ENCODE measurements at regions not wholly inside any gene's neighbourhood (a gene's known extent, or its start where the extent isn't known, plus 50 kb on each side); places are given as distances from the start of the nearest gene placed in this dataset.

DNA sequence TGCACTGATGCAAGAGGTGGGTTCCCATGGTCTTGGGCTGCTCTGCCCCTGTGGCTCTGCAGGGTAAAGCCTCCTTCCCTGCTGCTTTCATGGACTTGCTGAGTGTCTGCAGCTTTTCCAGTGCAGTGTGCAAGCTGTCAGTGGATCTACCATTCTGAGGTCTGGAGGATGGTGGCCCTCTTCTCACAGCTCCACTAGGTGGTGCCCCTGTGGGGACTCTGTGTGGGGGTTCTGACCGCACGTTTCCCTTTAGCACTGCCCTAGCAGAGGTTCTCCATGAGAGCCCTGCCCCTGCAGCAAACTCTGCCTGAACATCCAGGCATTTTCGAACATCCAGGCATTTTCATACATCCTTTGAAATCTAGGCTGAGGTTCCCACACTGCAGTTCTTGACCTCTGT lies 329.8 kb upstream of the NAALADL2 start:
- ChIA-PET POLR2A (no interaction called here), CTCF (no interaction called here)
- TF ChIP-seq ZIC2 (tag by site-specific recombination; IDR thresholded peaks at IDR 0.05) (peak; percentile 14; the same call in 1 of the 2 replicates), ZNF350 (tag by site-specific recombination; IDR thresholded peaks at IDR 0.05) (no peak)
- H3K27ac ChIP-seq (ENCODE audit: extremely low read depth, low read depth, low read length): no peak overlapping the region
- H3K4me1 ChIP-seq (ENCODE audit: control insufficient read depth, insufficient read depth, low read length): no peaks in the 10 kb centered on the region
- H3K36me3 ChIP-seq (ENCODE audit: control insufficient read depth in 2 of 2, insufficient read depth in 1 of 2, low read length in 2 of 2): no peaks in the 10 kb centered on the region
- H3K4me3 ChIP-seq (ENCODE audit: low read depth, low read length): no peak overlapping the region
- no peaks in the 10 kb centered on the region for H3K9me3 ChIP-seq (ENCODE audit: control insufficient read depth, insufficient read depth, low read depth, low read length)

DNA sequence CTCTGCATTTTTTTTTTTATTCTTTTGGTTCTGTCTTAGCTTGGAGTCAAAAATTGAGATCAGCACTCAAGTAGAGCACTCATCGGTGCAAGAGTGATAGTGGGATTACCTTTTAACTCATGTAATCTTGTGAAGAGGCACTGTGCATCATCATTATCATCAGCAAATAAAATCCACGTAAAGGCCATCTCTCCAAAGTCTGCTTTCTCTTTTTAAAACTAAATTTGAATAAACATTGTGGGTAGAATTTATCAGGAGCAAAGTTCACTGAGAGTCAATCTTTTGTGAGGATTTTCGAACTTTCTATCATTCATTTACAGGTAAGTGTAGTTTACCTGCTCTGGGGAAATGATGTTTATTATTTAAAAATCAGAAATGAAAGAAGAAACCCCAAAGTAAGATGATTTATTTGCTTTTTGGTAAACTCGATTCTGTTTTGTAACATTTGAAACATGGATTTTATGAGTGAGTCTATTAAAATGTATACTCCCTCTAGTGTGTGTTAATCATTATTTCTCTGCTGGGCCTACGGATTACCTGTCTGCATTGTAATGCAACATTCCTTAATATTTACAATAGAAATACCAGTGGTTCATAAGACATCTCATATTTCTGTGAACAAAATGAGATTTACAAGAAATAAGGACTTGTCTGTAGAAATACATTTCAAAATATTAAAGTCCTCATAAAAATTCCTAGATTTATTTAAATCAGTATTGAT lies 327.7 kb upstream of the NAALADL2 start:
- POLR2A ChIA-PET: no interaction called here

DNA sequence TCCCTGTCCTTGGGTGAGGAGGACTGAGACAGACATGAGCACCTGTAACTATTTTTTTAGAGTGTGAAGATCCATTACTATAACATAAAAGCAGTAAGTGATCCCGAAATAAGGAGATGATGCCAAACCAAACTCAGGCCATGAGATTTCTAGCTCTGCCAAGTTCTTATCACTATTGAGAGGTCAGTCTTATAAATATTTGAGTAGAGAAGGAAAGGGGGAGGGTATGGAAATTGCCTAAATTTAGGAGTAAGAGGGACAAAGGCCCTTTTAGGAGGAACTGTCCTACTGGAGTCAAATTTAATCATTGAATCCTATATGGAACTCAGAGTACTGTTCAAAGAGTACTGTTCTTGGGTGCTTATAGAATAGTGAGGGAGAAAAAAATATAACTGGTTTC lies 326.9 kb upstream of the NAALADL2 start:
- no peaks in the 10 kb centered on the region for H3K36me3 ChIP-seq (ENCODE audit: control insufficient read depth in 2 of 2, insufficient read depth in 1 of 2, low read length in 2 of 2)
- TF ChIP-seq HOXA7 (CRISPR knock-in tag; IDR thresholded peaks at IDR 0.05; ENCODE audit: borderline replicate concordance): no peak
- TF ChIP-seq ZNF112 (tag by site-specific recombination; IDR thresholded peaks at IDR 0.05): no peak
- TF ChIP-seq ZNF223 (tag by site-specific recombination; IDR thresholded peaks at IDR 0.05): no peak
- no peak for TF ChIP-seq ZNF16 (tag by site-specific recombination; IDR thresholded peaks at IDR 0.05; ENCODE audit: low read depth)
- TF ChIP-seq ZFP69B (tag by site-specific recombination; IDR thresholded peaks at IDR 0.05): no peak
- no peak for TF ChIP-seq ZBTB17 (tag by site-specific recombination; IDR thresholded peaks at IDR 0.05)
- H3K4me1 ChIP-seq (ENCODE audit: control insufficient read depth, insufficient read depth, low read length): no peaks in the 10 kb centered on the region
- no peak overlapping the region for H3K27ac ChIP-seq (ENCODE audit: extremely low read depth, low read depth, low read length)
- no peaks in the 10 kb centered on the region for H3K9me3 ChIP-seq (ENCODE audit: control insufficient read depth, insufficient read depth, low read depth, low read length)
- ChIA-PET CTCF (interaction anchor here (0.6 kb wide), 1 partner anchor 25 kb away, joined by 3 read pairs; no protein-coding TSS in a partner anchor), POLR2A (no interaction called here)
- H3K4me3 ChIP-seq (ENCODE audit: low read depth, low read length): no peak overlapping the region

More for the DNA sequence above, 327.7 kb upstream of the NAALADL2 start:
- no peak for TF ChIP-seq ZNF530 (tag by site-specific recombination; IDR thresholded peaks at IDR 0.05; ENCODE audit: low read depth)
- no peak for TF ChIP-seq ZNF366 (tag by site-specific recombination; conservative IDR thresholded peaks at IDR 0.05)
- TF ChIP-seq, protein P1, sequence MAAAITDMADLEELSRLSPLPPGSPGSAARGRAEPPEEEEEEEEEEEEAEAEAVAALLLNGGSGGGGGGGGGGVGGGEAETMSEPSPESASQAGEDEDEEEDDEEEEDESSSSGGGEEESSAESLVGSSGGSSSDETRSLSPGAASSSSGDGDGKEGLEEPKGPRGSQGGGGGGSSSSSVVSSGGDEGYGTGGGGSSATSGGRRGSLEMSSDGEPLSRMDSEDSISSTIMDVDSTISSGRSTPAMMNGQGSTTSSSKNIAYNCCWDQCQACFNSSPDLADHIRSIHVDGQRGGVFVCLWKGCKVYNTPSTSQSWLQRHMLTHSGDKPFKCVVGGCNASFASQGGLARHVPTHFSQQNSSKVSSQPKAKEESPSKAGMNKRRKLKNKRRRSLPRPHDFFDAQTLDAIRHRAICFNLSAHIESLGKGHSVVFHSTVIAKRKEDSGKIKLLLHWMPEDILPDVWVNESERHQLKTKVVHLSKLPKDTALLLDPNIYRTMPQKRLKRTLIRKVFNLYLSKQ (tag by site-specific recombination; IDR thresholded peaks at IDR 0.05; ENCODE audit: borderline replicate concordance): no peak
- no peak for TF ChIP-seq FEZF1 (tag by site-specific recombination; IDR thresholded peaks at IDR 0.05)
- TF ChIP-seq SETDB1 (IDR thresholded peaks at IDR 0.05; ENCODE audit: insufficient read length, low read length): no peak
- TF ChIP-seq ZNF776 (tag by site-specific recombination; IDR thresholded peaks at IDR 0.05; ENCODE audit: borderline replicate concordance): no peak
- no peak for TF ChIP-seq KLF7 (tag by site-specific recombination; IDR thresholded peaks at IDR 0.05; ENCODE audit: borderline replicate concordance)
- TF ChIP-seq, protein P2, sequence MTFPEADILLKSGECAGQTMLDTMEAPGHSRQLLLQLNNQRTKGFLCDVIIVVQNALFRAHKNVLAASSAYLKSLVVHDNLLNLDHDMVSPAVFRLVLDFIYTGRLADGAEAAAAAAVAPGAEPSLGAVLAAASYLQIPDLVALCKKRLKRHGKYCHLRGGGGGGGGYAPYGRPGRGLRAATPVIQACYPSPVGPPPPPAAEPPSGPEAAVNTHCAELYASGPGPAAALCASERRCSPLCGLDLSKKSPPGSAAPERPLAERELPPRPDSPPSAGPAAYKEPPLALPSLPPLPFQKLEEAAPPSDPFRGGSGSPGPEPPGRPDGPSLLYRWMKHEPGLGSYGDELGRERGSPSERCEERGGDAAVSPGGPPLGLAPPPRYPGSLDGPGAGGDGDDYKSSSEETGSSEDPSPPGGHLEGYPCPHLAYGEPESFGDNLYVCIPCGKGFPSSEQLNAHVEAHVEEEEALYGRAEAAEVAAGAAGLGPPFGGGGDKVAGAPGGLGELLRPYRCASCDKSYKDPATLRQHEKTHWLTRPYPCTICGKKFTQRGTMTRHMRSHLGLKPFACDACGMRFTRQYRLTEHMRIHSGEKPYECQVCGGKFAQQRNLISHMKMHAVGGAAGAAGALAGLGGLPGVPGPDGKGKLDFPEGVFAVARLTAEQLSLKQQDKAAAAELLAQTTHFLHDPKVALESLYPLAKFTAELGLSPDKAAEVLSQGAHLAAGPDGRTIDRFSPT (tag by site-specific recombination; IDR thresholded peaks at IDR 0.05): no peak
- TF ChIP-seq ZNF2 (tag by site-specific recombination; IDR thresholded peaks at IDR 0.05): no peak
- no peak for TF ChIP-seq ZNF623 (tag by site-specific recombination; IDR thresholded peaks at IDR 0.05)
- no peak for TF ChIP-seq KLF1 (tag by site-specific recombination; IDR thresholded peaks at IDR 0.05)
- TF ChIP-seq ZNF138 (tag by site-specific recombination; IDR thresholded peaks at IDR 0.05; ENCODE audit: borderline replicate concordance): no peak
- no peak for TF ChIP-seq ZNF140 (tag by site-specific recombination; IDR thresholded peaks at IDR 0.05)
- TF ChIP-seq YY1 (tag by site-specific recombination; IDR thresholded peaks at IDR 0.05): no peak
- TF ChIP-seq ZNF416 (tag by site-specific recombination; IDR thresholded peaks at IDR 0.05): no peak
- TF ChIP-seq, protein P3, sequence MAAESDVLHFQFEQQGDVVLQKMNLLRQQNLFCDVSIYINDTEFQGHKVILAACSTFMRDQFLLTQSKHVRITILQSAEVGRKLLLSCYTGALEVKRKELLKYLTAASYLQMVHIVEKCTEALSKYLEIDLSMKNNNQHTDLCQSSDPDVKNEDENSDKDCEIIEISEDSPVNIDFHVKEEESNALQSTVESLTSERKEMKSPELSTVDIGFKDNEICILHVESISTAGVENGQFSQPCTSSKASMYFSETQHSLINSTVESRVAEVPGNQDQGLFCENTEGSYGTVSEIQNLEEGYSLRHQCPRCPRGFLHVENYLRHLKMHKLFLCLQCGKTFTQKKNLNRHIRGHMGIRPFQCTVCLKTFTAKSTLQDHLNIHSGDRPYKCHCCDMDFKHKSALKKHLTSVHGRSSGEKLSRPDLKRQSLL (tag by site-specific recombination; IDR thresholded peaks at IDR 0.05): no peak
- no peak for TF ChIP-seq ZNF114 (tag by site-specific recombination; IDR thresholded peaks at IDR 0.05)
- Histone ChIP-seq H3K36me3 (ENCODE audit: control insufficient read depth in 2 of 2, insufficient read depth in 1 of 2, low read length in 2 of 2) (no peaks in the 10 kb centered on the region), H3K4me3 (ENCODE audit: low read depth, low read length) (no peak overlapping the region), H3K9me3 (ENCODE audit: control insufficient read depth, insufficient read depth, low read depth, low read length) (no peaks in the 10 kb centered on the region), H3K27ac (ENCODE audit: extremely low read depth, low read depth, low read length) (no peak overlapping the region), H3K4me1 (ENCODE audit: control insufficient read depth, insufficient read depth, low read length) (no peaks in the 10 kb centered on the region)
- CTCF ChIA-PET: no interaction called here

Measured in HEK293 (cell line).